Gastrocnemius medialis (tissue), 4 donors: ENCODE measurements at regions not wholly inside any gene's neighbourhood (a gene's known extent, or its start where the extent isn't known, plus 50 kb on each side); places are given as distances from the start of the nearest gene placed in this dataset.
A peak's percentile ranks its signal among the peaks of the same experiment; 100 is the strongest.

Experiments used
- ATAC-seq, 2 donors: fragments of 150-250 bp; one replicate each; pipeline ENCODE4 v1.9.1; 2016
- DNase-seq, 2 donors: peaks; one replicate each; pipeline ENCODE4 v3.0.0-alpha.2; 2019
- H3K27ac ChIP-seq, 4 donors: fragments of 200-600 bp; sonication (generic); 1 replicate in 1 of 4; 2 replicates in 3 of 4; pipeline ENCODE4 v1.5.1; 2016 to 2018; ENCODE audit warnings: mild to moderate bottlenecking in 2 of 4, moderate library complexity in 1 of 4
- H3K27me3 ChIP-seq, 3 donors: fragments of 200-600 bp; sonication (generic) in 2 of 3; 1 replicate in 1 of 3; 2 replicates in 2 of 3; pipeline versions ENCODE4 v1.5.1 to v1.6.0; 2016 to 2019; ENCODE audit warnings: mild to moderate bottlenecking in 1 of 3, moderate library complexity in 1 of 3
- H3K36me3 ChIP-seq, 2 donors: fragments of 200-600 bp; sonication (generic) in 1 of 2; one replicate each; pipeline ENCODE4 v1.5.1; 2017 to 2018
- H3K4me1 ChIP-seq, 2 donors: fragments of 200-600 bp; sonication (generic) in 1 of 2; one replicate each; pipeline ENCODE4 v1.5.1; 2016 to 2017; ENCODE audit warnings: mild to moderate bottlenecking in 2 of 2
- H3K4me3 ChIP-seq, 4 donors: fragments of 200-600 bp; sonication (generic) in 3 of 4; 1 replicate in 1 of 4; 2 replicates in 3 of 4; pipeline ENCODE4 v1.5.1; 2016 to 2019; ENCODE audit warnings: mild to moderate bottlenecking in 2 of 4
- H3K9me3 ChIP-seq, 3 donors: fragments of 200-600 bp; sonication (generic) in 2 of 3; 1 replicate in 1 of 3; 2 replicates in 2 of 3; pipeline ENCODE4 v1.5.1; 2016 to 2019
- CTCF ChIP-seq, 5 experiments: fragments of 450-650 bp in 3 of 5; fragments of 200-600 bp in 2 of 5; sonication (generic) in 2 of 5; IDR thresholded peaks in 4 of 5; conservative IDR thresholded peaks in 1 of 5; 1 replicate in 4 of 5; 2 replicates in 1 of 5; pipeline ENCODE4 v1.5.1; 2016 to 2019; ENCODE audit warnings: antibody characterized with exemption in 5 of 5, mild to moderate bottlenecking in 3 of 5, moderate library complexity in 3 of 5
- POLR2A ChIP-seq, 2 donors: fragments of 450-650 bp; IDR thresholded peaks; one replicate each; pipeline ENCODE4 v1.6.1; 2017; ENCODE audit warnings: antibody characterized with exemption in 2 of 2, mild to moderate bottlenecking in 2 of 2, moderate library complexity in 2 of 2
- in situ Hi-C, 4 donors: fragments of 200-750 bp; cut with MboI; loops; one replicate each; pipeline versions ENCODE4 v1.15.0 to v1.8.0; 2017; ENCODE audit warnings: low sequenced_read_pairs in 4 of 4
- intact Hi-C: fragments of 100-400 bp; cut with DNase I; formaldehyde crosslinking; loops from one replicate; pipeline ENCODE4 v1.15.1; 2023; ENCODE audit warnings: low total_unique reads

GRCh38 chr2:144248350-144249034 lies 271.4 kb downstream of the ZEB2 start:
- intact Hi-C loops (no loop called here), in situ Hi-C loops (no loop called here)
- Histone ChIP-seq H3K27me3 (no peaks in the 10 kb centered on the region), H3K4me3 (peak overlapping the region in 1 of 4 donors; percentile 24), H3K4me1 (peaks cover 6 to 17% of the 10 kb centered on the region in 2 donors), H3K36me3 (no peaks in the 10 kb centered on the region), H3K27ac (peak overlapping the region in 2 of 4 donors; percentile 53 to 62), H3K9me3 (peaks cover 0 to under 1% (median 0%) of the 10 kb centered on the region in 3 donors)
- DNase-seq (no peak), ATAC-seq (peak in 1 of 2 donors; percentile 53)
- TF ChIP-seq POLR2A (IDR thresholded peaks at IDR 0.05) (no peak), CTCF (IDR thresholded peaks at IDR 0.05 in 4 of 5, conservative IDR thresholded peaks at IDR 0.05 in 1 of 5) (no peak)

- no peak for ATAC-seq
- Histone ChIP-seq H3K27me3 (no peaks in the 10 kb centered on the region), H3K27ac (no peak overlapping the region), H3K4me3 (no peak overlapping the region), H3K36me3 (no peaks in the 10 kb centered on the region), H3K9me3 (no peaks in the 10 kb centered on the region), H3K4me1 (peaks cover 15 to 27% of the 10 kb centered on the region in 2 donors)
- in situ Hi-C loops (no loop called here), intact Hi-C loops (no loop called here)
- TF ChIP-seq POLR2A (IDR thresholded peaks at IDR 0.05) (no peak), CTCF (IDR thresholded peaks at IDR 0.05 in 4 of 5, conservative IDR thresholded peaks at IDR 0.05 in 1 of 5) (no peak)
- DNase-seq, result no peak
These were observed 275.0 kb downstream of the ZEB2 start for GRCh38 chr2:144244938-144245337.

- no peak overlapping the region for H3K27ac ChIP-seq
- TF ChIP-seq CTCF (IDR thresholded peaks at IDR 0.05 in 4 of 5, conservative IDR thresholded peaks at IDR 0.05 in 1 of 5), result no peak
- TF ChIP-seq POLR2A (IDR thresholded peaks at IDR 0.05), result no peak
- no peaks in the 10 kb centered on the region for H3K36me3 ChIP-seq
- in situ Hi-C loops (no loop called here), intact Hi-C loops (no loop called here)
- no peak for ATAC-seq
- H3K4me3 ChIP-seq, result no peak overlapping the region
- H3K4me1 ChIP-seq, result peaks cover 9 to 10% of the 10 kb centered on the region in 2 donors
- DNase-seq, result no peak
- no peaks in the 10 kb centered on the region for H3K9me3 ChIP-seq
- no peaks in the 10 kb centered on the region for H3K27me3 ChIP-seq
These were observed 277.6 kb downstream of the ZEB2 start for GRCh38 chr2:144242311-144242710.

GRCh38 chr2:144241801-144242200 lies 278.1 kb downstream of the ZEB2 start:
- in situ Hi-C loops (no loop called here), intact Hi-C loops (no loop called here)
- no peaks in the 10 kb centered on the region for H3K9me3 ChIP-seq
- no peaks in the 10 kb centered on the region for H3K36me3 ChIP-seq
- ATAC-seq, result no peak
- DNase-seq, result no peak
- H3K27ac ChIP-seq, result no peak overlapping the region
- H3K4me3 ChIP-seq, result no peak overlapping the region
- TF ChIP-seq CTCF (IDR thresholded peaks at IDR 0.05 in 4 of 5, conservative IDR thresholded peaks at IDR 0.05 in 1 of 5) (no peak), POLR2A (IDR thresholded peaks at IDR 0.05) (no peak)
- no peaks in the 10 kb centered on the region for H3K27me3 ChIP-seq
- peaks cover 9 to 10% of the 10 kb centered on the region in 2 donors for H3K4me1 ChIP-seq
